Astrocyte (in vitro differentiated cells and primary cell): ENCODE measurements at regions not wholly inside any gene's neighbourhood (a gene's known extent, or its start where the extent isn't known, plus 50 kb on each side); places are given as distances from the start of the nearest gene placed in this dataset.
"Not testable (repeated sequence)": the region's sequence is repeated elsewhere in the genome, so short reads cannot be mapped to it uniquely, and the experiment has no call there.

ENCODE experiments used
- CTCF ChIP-seq: IDR thresholded peaks from 2 replicates; pipeline ENCODE4 v1.5.1; 2011; ENCODE audit warnings: low read depth, mild to moderate bottlenecking, inconsistent platforms, low read length, moderate library complexity; ENCODE audit not compliant: insufficient read depth
- EZH2 ChIP-seq: IDR thresholded peaks from 2 replicates; pipeline ENCODE4 v1.6.1; 2012; ENCODE audit warnings: mild to moderate bottlenecking, low read length, inconsistent platforms; ENCODE audit not compliant: insufficient read depth

GRCh38 chr1:229134381-229135217 lies 136.3 kb upstream of the RAB4A start:
- TF ChIP-seq CTCF, EZH2: not testable (repeated sequence)
